CD4-positive, alpha-beta T cell treated with Interleukin-6 for 4 hours (primary cell): ENCODE measurements at regions not wholly inside any gene's neighbourhood (a gene's known extent, or its start where the extent isn't known, plus 50 kb on each side); places are given as distances from the start of the nearest gene placed in this dataset.
"Not testable (repeated sequence)": the region's sequence is repeated elsewhere in the genome, so short reads cannot be mapped to it uniquely, and the experiment has no call there.

Experiments used
- DNase-seq: peaks from one replicate; pipeline ENCODE4 v3.0.0-alpha.2; 2020; ENCODE audit warnings: mixed read lengths

GRCh38 chr2:7866825-7867224, 815.0 kb upstream of the ID2 start:
- no peak for DNase-seq

DNA sequence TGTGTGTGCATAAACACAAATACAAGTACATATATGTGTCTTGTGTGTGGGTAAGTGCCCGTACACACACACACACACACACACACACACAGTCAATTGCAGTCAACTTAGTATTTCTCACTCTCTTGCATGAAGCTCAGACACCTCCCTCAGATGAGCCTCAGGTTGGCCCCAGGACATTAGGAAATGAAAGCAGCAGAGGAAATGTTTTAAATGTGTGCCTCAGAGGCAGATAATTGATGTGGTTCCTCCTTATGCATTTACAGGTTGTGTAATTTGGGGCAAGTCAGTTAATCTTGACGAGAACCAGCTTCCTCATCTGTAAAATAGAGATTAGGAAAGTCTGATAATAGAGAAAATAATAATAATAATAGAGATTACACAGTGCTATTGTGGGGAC, 814.0 kb upstream of the ID2 start:
- no peak for DNase-seq

- no peak for DNase-seq
Measured at GRCh38 chr2:7868836-7869235, 813.0 kb upstream of the ID2 start.

DNA sequence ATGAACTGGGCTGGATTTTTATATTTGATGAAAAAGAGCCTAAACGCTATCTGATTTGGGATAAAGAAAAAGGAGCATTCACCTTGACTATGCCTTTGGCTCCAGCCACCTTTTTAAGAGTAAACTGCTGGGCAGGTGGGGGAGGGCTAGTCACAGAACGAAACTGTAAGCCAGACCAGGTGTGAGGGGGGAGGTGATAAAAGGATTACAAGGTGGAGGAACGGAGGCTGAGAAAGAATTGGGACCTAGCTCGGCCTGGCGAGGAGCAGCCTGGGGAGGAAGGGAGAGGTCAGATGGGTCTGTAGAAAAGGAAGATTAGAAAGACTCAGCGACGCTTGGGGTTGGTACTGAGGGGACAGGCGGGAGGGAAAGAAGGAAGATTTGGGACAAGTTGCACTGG, 805.4 kb upstream of the ID2 start:
- not testable (repeated sequence) for DNase-seq

GRCh38 chr2:7878266-7878665, 803.6 kb upstream of the ID2 start:
- not testable (repeated sequence) for DNase-seq

DNA sequence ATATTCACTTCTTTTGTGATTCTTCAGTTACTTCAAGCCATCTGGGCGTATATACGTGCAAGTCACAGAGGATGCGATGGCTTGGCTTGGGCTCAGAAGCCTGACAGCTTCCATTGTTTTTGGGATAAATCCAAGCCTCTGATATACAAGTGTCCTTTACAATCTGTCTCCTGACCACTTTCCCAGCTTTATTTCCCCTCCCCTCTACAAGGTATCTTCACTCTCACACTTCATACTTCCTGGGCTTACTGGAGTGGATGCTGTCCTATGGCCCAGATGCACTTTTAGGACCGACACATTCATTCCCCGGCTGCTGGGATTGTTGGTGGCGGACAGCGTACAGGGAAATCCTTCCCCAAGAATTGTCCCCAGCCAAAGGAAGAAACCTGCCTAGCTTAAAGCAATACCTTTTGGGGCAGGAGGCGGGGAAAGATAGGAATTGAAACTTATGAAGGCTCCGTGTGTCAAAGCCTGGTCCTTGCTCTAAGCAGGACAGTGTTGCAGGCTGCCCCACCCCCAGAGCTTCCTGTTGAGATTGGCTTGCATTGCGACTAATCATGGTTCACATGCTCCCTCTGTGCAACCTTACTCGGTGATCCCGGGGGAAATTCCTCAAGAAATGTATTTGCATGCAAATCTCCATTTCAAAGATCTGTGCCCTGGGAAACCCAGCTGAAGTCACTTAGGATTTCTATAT, 802.9 kb upstream of the ID2 start:
- no peak for DNase-seq

DNA sequence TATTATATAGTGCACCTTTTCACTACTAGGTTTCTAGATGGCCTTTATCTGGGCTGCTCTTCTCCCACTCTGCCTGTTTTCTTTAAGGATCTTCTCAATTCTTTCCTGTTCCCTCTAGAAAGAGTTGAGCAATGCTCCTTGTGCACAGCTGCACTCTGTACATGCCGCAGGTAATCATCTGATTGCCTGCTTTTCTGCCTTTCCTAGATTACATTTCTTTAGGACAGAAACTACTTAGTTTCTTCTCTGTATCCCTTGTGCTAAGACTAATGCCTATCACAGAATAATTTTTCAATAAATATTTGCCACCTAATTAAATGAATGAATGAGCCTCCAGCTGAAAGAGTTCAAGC, 802.4 kb upstream of the ID2 start:
- DNase-seq, result no peak

GRCh38 chr2:7880126-7880525, 801.7 kb upstream of the ID2 start:
- DNase-seq, result no peak

GRCh38 chr2:7880566-7880965, 801.3 kb upstream of the ID2 start:
- DNase-seq, result no peak

GRCh38 chr2:7881063-7881462, 800.8 kb upstream of the ID2 start:
- DNase-seq, result no peak

DNA sequence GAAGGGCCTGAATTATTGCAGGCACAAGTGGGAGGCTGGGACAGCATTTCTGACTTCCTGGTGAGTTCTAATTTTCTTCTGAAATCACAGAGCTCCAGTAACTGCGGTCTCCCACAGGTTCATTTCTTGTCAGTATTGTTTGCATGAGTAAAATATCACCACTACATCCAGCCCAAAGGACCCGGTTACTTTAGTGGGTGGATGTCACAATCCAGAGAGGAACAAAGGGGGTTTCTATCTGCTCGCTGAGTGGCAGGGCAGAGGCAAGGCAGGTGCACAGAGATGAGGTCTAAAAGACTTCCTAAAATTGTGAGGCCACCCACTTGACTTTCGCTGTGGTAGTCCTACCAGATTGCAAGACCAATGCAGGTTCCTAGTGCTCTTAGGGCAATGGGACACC, 800.4 kb upstream of the ID2 start:
- DNase-seq, result no peak

GRCh38 chr2:7882296-7882695, 799.6 kb upstream of the ID2 start:
- no peak for DNase-seq

DNA sequence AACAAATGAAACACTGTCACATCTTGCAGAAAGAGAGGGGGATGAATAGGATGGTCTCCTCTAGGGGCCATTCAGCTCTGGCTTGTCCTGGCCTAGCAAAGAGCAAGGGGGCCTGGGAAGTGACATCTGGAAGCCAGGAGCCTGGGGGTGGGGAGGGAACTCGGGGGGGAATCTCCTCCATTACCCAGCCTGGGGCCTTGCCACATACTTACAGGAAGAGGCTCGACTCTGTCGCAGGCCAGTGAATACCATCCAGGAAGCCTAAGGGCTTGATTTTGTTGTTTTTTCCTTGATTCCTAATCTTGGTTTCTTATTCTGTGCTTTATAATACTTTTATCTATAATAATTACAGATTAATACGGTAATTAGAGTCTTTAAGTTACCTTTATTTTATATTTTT, 797.5 kb upstream of the ID2 start:
- DNase-seq, result no peak

DNA sequence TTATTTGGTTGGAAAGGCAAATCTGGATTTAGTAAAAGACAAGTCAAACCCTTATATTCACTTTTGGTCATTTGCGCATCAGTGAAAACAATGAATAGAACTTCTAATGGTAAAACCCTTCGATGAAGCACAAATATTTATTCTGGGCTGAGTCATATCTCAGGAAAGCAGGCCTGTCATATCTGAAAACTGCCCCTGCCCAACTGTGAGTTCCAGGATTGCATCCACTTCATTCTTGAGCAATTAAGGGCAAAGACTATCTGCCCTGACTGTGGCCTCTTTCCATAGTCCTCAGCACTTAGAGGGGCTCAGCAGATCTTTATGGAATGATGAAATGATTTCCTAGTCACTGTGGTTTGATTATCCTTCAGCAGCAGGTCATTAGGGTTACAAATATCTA, 795.2 kb upstream of the ID2 start:
- DNase-seq, result no peak

DNA sequence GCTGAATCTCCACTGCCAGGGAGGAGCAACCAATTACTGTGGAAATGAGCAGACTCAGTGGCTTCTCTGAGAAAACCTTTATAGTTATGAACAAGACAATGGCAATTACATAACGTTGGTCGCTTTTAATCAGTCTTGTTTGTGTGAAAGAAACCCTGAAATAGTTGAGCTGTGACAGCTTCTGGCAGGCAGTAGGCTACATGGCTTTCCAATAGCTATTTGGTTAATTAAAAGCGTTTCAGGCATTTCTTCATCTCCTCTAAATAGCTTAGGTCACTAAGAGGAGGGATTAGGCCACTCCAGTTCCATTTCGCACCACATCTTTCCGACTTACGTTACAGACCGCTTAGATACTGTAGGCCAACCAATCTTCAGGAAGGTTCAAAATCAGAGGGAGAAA, 794.4 kb upstream of the ID2 start:
- no peak for DNase-seq

GRCh38 chr2:7888876-7889275, 793.0 kb upstream of the ID2 start:
- DNase-seq, result no peak

GRCh38 chr2:7891312-7891711, 790.5 kb upstream of the ID2 start:
- no peak for DNase-seq

- no peak for DNase-seq
Measured at GRCh38 chr2:7895289-7895688, 786.6 kb upstream of the ID2 start.

DNA sequence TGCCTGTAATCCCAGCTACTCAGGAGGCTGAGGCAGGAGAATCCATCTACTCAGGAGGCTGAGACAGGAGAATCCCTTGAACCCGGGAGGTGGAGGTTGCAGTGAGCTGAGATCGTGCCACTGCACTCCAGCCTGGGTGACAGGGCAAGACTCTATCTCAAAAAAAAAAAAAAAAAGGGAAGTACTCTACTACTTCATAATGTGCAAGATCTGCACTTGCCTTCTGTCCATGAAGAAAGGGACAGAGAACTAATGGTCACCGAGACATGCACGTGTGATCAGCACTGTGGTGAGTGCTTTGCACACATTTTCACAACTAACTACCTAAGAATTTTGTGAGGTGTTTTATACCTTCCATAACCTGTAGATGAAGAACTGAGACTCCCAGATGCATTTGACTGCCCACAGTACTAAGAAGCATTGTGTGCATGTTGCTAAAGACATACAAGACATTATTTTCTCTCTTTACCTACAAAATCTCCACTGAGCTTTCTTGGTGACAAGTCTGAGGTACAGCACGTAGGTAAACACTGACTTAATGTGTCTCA, 784.8 kb upstream of the ID2 start:
- DNase-seq, result no peak

- DNase-seq, result no peak
Measured at GRCh38 chr2:7899241-7899640, 782.6 kb upstream of the ID2 start.

GRCh38 chr2:7899923-7900322, 781.9 kb upstream of the ID2 start:
- no peak for DNase-seq

- no peak for DNase-seq
Measured at GRCh38 chr2:7900593-7900992, 781.3 kb upstream of the ID2 start.

GRCh38 chr2:7902251-7902765, 779.5 kb upstream of the ID2 start:
- DNase-seq, result no peak

GRCh38 chr2:7904319-7904718, 777.5 kb upstream of the ID2 start:
- DNase-seq, result no peak

DNA sequence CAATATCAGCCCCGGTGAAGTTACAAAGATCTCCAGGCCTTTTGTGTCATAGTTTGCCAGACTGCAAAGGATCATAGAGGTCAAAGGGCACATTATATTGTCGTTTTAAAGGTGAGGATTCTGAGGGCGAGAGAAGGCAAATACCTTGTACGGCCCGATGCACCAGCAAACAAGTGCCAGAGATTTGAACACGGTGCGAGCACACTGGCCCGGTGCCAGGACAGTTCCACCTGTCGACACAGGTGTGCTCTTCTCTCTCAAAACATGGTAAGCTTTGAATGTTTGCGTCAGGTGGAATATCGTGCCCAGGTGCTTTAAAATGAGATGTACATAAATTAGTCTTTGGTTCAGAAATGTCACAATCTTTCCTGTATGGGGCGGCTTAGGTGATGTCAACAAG, 776.1 kb upstream of the ID2 start:
- no peak for DNase-seq
